Islet precursor cell (in vitro differentiated cells): ENCODE measurements at regions not wholly inside any gene's neighbourhood (a gene's known extent, or its start where the extent isn't known, plus 50 kb on each side); places are given as distances from the start of the nearest gene placed in this dataset.
"Not testable (repeated sequence)": the region's sequence is repeated elsewhere in the genome, so short reads cannot be mapped to it uniquely, and the experiment has no call there.

ENCODE experiments used
- DNase-seq: peaks from one replicate; pipeline ENCODE4 v3.0.0-alpha.2; 2018

GRCh38 chr7:32645255-32645654, 150.0 kb downstream of the AVL9 start:
- DNase-seq, result not testable (repeated sequence)

DNA sequence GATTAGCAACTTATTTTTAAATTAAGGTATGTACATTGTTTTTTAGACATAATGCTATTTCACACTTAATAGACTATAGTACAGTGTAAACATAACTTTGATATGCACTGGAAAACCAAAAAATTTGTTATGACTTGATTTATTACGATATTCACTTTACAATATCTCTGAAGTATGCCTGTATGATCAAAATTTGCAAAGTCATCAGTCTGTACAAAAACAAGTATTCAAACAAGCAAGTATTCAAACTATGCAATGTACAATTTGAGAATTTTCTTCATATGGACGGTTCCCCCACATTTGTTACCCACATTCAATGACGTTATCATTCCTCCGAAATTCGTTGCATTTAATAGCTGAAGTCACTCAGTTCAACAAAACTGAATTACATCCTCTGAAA, 147.9 kb downstream of the AVL9 start:
- no peak for DNase-seq

DNA sequence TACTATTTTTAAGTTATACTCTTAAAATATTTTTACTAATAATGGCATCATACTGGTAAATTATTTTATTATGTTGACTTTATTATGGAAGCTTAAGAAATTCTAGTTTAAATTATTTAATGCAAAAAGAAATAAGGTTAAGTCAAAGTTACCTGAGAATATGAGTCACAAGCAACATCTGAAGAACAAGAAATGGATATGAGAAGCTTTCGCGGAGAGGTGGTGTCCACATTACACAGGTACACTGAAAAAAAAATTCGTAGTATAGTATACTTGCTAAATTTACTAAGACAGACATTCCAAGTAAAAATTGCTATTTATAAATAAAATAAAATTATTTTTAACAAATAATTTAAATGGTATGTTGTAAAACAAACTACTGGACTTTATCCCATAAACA, 143.8 kb downstream of the AVL9 start:
- no peak for DNase-seq

- DNase-seq, result not testable (repeated sequence)
These were observed 143.3 kb downstream of the AVL9 start for GRCh38 chr7:32638479-32639121.
